ENCODE measurements at regions not wholly inside any gene's neighbourhood (a gene's known extent, or its start where the extent isn't known, plus 50 kb on each side); places are given as distances from the start of the nearest gene placed in this dataset.
"Not testable (repeated sequence)": the region's sequence is repeated elsewhere in the genome, so short reads cannot be mapped to it uniquely, and the experiment has no call there.

DNA sequence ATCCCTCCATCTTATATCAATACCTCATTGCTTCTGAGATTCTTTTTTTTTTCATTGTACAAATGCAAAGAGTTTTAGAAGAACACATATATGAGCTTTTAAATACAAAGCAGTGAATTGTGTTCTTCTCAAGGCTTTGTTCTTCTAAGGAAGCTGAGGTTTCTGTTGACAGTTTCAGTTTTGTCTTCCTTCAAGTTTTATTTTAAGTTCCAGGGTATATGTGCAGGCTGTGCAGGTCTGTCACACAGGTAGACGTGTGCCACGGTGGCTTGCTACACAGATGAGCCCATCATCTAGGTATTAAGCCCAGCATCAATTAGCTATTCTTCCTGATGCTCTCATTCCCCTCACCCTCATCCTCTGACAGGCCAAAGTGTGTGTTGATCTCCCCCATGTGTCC lies 201.2 kb upstream of the DIPK2B start:
- no peaks in the 10 kb centered on the region for H3K4me1 ChIP-seq (ENCODE audit: control insufficient read depth in 3 of 3, insufficient read depth in 2 of 3, low read depth in 1 of 3, low read length in 2 of 3)
- DNase-seq = no peak
- no peak overlapping the region for H3K27ac ChIP-seq (ENCODE audit: low read depth in 1 of 3, low read length in 2 of 3)
- H3K4me3 ChIP-seq (ENCODE audit: low read depth in 1 of 3, low read length in 3 of 3) = no peak overlapping the region
- peaks cover 0 to 4% of the 10 kb centered on the region in 2 donors for H3K9me3 ChIP-seq (ENCODE audit: control insufficient read depth in 2 of 2, insufficient read depth in 1 of 2, low read depth in 1 of 2, low read length in 1 of 2)
- no peak for FAIRE-seq
- no peaks in the 10 kb centered on the region for H3K27me3 ChIP-seq (ENCODE audit: control insufficient read depth in 3 of 3, insufficient read depth in 3 of 3, low read length in 3 of 3)
- 37 to 80% (median 60%) methylated on average over 2 of the region's 2 CpGs for WGBS, 3 donors
- H3K36me3 ChIP-seq (ENCODE audit: control insufficient read depth in 3 of 3, insufficient read depth in 2 of 3, low read depth in 1 of 3, low read length in 3 of 3) = no peaks in the 10 kb centered on the region

- WGBS, 3 donors = 62 to 87% (median 81%) methylated on average over 8 of the region's 8 CpGs
- DNase-seq = not testable (repeated sequence)
Observed at GRCh38 chrX:45400951-45401725, 200.5 kb upstream of the DIPK2B start.

DNA sequence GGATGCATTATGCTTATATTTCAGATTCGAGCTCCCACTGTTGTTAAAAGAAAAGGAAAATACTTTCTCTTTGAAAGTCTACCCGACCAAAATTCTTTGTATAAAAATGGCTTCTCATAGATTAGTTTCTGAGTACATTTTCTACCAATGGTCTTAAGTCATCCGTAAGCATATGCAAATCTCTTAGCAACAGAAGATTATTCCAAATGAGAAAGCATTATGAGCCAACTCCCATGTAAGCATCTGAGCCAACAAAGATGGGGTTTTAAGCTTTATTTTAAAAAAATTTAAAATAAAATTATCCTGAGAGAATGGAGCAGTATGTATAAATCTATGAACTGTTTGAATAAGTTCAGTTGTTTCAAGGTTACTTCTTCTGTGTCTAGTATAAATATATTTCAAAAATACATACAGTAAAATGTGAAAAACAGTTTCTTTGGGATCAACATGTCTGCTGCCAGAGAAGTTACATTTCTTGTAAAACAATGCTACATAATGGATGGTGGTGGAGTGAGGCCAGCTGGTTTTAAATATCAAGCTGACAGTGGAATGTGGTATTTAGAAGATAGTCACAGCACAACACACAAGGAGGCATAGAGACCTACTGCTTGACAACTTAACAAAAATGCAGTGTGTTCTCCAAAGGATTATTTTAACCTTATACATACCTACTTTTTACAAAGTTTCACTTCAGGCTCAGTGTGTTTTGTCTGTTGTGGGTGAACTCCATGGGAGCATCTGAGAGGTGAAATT lies 199.5 kb upstream of the DIPK2B start:
- peak overlapping the region in 1 of 3 donors; percentile 33 for H3K27ac ChIP-seq (ENCODE audit: low read depth in 1 of 3, low read length in 2 of 3)
- WGBS, 3 donors = 58 to 80% (median 60%) methylated on average over 3 of the region's 3 CpGs
- DNase-seq (no peak), FAIRE-seq (no peak)
- H3K36me3 ChIP-seq (ENCODE audit: control insufficient read depth in 3 of 3, insufficient read depth in 2 of 3, low read depth in 1 of 3, low read length in 3 of 3) = no peaks in the 10 kb centered on the region
- H3K27me3 ChIP-seq (ENCODE audit: control insufficient read depth in 3 of 3, insufficient read depth in 3 of 3, low read length in 3 of 3) = no peaks in the 10 kb centered on the region
- H3K4me3 ChIP-seq (ENCODE audit: low read depth in 1 of 3, low read length in 3 of 3) = no peak overlapping the region
- peaks cover 0 to 11% of the 10 kb centered on the region in 2 donors for H3K9me3 ChIP-seq (ENCODE audit: control insufficient read depth in 2 of 2, insufficient read depth in 1 of 2, low read depth in 1 of 2, low read length in 1 of 2)
- no peaks in the 10 kb centered on the region for H3K4me1 ChIP-seq (ENCODE audit: control insufficient read depth in 3 of 3, insufficient read depth in 2 of 3, low read depth in 1 of 3, low read length in 2 of 3)

More at GRCh38 chrX:45400951-45401725, 200.5 kb upstream of the DIPK2B start:
- H3K27me3 ChIP-seq (ENCODE audit: control insufficient read depth in 3 of 3, insufficient read depth in 3 of 3, low read length in 3 of 3); H3K4me3 ChIP-seq (ENCODE audit: low read depth in 1 of 3, low read length in 3 of 3); H3K36me3 ChIP-seq (ENCODE audit: control insufficient read depth in 3 of 3, insufficient read depth in 2 of 3, low read depth in 1 of 3, low read length in 3 of 3); H3K27ac ChIP-seq (ENCODE audit: low read depth in 1 of 3, low read length in 2 of 3); H3K4me1 ChIP-seq (ENCODE audit: control insufficient read depth in 3 of 3, insufficient read depth in 2 of 3, low read depth in 1 of 3, low read length in 2 of 3); FAIRE-seq: not testable (repeated sequence)
- H3K9me3 ChIP-seq (ENCODE audit: control insufficient read depth in 2 of 2, insufficient read depth in 1 of 2, low read depth in 1 of 2, low read length in 1 of 2) = peaks cover 0 to 11% of the 10 kb centered on the region in 2 donors

- FAIRE-seq (no peak), DNase-seq (no peak)
- Histone ChIP-seq H3K4me1 (ENCODE audit: control insufficient read depth in 3 of 3, insufficient read depth in 2 of 3, low read depth in 1 of 3, low read length in 2 of 3) (no peaks in the 10 kb centered on the region), H3K9me3 (ENCODE audit: control insufficient read depth in 2 of 2, insufficient read depth in 1 of 2, low read depth in 1 of 2, low read length in 1 of 2) (peaks cover 0 to 3% of the 10 kb centered on the region in 2 donors), H3K4me3 (ENCODE audit: low read depth in 1 of 3, low read length in 3 of 3) (no peak overlapping the region), H3K36me3 (ENCODE audit: control insufficient read depth in 3 of 3, insufficient read depth in 2 of 3, low read depth in 1 of 3, low read length in 3 of 3) (no peaks in the 10 kb centered on the region), H3K27ac (ENCODE audit: low read depth in 1 of 3, low read length in 2 of 3) (no peak overlapping the region), H3K27me3 (ENCODE audit: control insufficient read depth in 3 of 3, insufficient read depth in 3 of 3, low read length in 3 of 3) (no peaks in the 10 kb centered on the region)
- 83 to 92% (median 89%) methylated on average over 2 of the region's 2 CpGs for WGBS, 3 donors
Observed at GRCh38 chrX:45385757-45386156, 185.1 kb upstream of the DIPK2B start.

DNA sequence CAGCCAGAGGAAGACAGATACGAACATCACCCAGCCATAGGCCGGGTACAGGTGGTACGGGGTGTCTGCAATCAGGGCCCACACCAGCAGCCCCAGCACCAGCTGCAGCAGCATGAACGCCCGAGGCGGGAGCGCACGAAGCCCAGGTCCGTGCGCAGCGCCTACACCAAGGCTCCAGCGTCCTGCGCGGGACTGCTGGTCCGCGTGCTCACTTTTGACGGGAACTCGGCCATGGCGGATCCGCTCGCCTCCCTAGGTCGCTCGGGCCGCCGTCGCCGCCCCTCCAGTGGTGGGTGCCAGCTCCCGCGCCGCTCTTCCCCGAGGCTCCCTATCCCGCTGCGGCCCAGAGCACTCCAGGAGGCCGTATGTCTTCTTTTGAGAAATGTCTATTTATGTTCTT lies 181.2 kb upstream of the DIPK2B start:
- FAIRE-seq = no peak
- WGBS, 3 donors = 88 to 95% (median 94%) methylated on average over 20 to 34 of the region's 34 CpGs
- H3K36me3 ChIP-seq (ENCODE audit: control insufficient read depth in 3 of 3, insufficient read depth in 2 of 3, low read depth in 1 of 3, low read length in 3 of 3) = no peaks in the 10 kb centered on the region

DNA sequence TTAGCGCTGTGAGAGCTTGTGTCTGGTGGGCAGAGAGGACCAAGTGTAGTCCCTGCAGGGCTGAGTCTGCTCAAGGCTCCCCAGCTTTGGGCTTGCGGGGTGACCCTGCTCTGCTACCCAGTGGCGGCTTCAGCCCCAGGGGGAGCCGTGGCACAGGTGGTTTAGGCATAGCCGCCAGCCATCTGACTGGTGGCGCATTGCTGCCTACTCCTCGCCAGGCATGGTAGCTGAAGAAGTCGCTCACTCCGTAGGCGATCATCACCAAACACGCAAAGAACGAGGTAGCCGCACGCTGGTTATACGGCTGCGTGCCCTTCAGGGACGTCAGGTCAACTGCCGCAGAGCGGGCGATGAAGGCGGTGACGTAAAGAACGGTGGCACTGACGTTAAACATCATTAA lies 180.7 kb upstream of the DIPK2B start:
- Histone ChIP-seq H3K4me3 (ENCODE audit: low read depth in 1 of 3, low read length in 3 of 3) (no peak overlapping the region), H3K27me3 (ENCODE audit: control insufficient read depth in 3 of 3, insufficient read depth in 3 of 3, low read length in 3 of 3) (no peaks in the 10 kb centered on the region), H3K36me3 (ENCODE audit: control insufficient read depth in 3 of 3, insufficient read depth in 2 of 3, low read depth in 1 of 3, low read length in 3 of 3) (no peaks in the 10 kb centered on the region), H3K9me3 (ENCODE audit: control insufficient read depth in 2 of 2, insufficient read depth in 1 of 2, low read depth in 1 of 2, low read length in 1 of 2) (peaks cover 0 to 3% of the 10 kb centered on the region in 2 donors), H3K4me1 (ENCODE audit: control insufficient read depth in 3 of 3, insufficient read depth in 2 of 3, low read depth in 1 of 3, low read length in 2 of 3) (no peaks in the 10 kb centered on the region), H3K27ac (ENCODE audit: low read depth in 1 of 3, low read length in 2 of 3) (no peak overlapping the region)
- DNase-seq (no peak), FAIRE-seq (no peak)
- WGBS, 3 donors = 96 to 97% (median 96%) methylated on average over 19 to 24 of the region's 24 CpGs

More for the DNA sequence above, 181.2 kb upstream of the DIPK2B start:
- no peak for DNase-seq
- no peaks in the 10 kb centered on the region for H3K4me1 ChIP-seq (ENCODE audit: control insufficient read depth in 3 of 3, insufficient read depth in 2 of 3, low read depth in 1 of 3, low read length in 2 of 3)
- no peaks in the 10 kb centered on the region for H3K27me3 ChIP-seq (ENCODE audit: control insufficient read depth in 3 of 3, insufficient read depth in 3 of 3, low read length in 3 of 3)
- H3K4me3 ChIP-seq (ENCODE audit: low read depth in 1 of 3, low read length in 3 of 3) = no peak overlapping the region
- H3K9me3 ChIP-seq (ENCODE audit: control insufficient read depth in 2 of 2, insufficient read depth in 1 of 2, low read depth in 1 of 2, low read length in 1 of 2) = peaks cover 0 to 3% of the 10 kb centered on the region in 2 donors
- H3K27ac ChIP-seq (ENCODE audit: low read depth in 1 of 3, low read length in 2 of 3) = no peak overlapping the region

- Histone ChIP-seq H3K36me3 (ENCODE audit: control insufficient read depth in 3 of 3, insufficient read depth in 2 of 3, low read depth in 1 of 3, low read length in 3 of 3) (no peaks in the 10 kb centered on the region), H3K4me3 (ENCODE audit: low read depth in 1 of 3, low read length in 3 of 3) (no peak overlapping the region), H3K27ac (ENCODE audit: low read depth in 1 of 3, low read length in 2 of 3) (no peak overlapping the region), H3K9me3 (ENCODE audit: control insufficient read depth in 2 of 2, insufficient read depth in 1 of 2, low read depth in 1 of 2, low read length in 1 of 2) (peaks cover 0 to 3% of the 10 kb centered on the region in 2 donors), H3K27me3 (ENCODE audit: control insufficient read depth in 3 of 3, insufficient read depth in 3 of 3, low read length in 3 of 3) (no peaks in the 10 kb centered on the region), H3K4me1 (ENCODE audit: control insufficient read depth in 3 of 3, insufficient read depth in 2 of 3, low read depth in 1 of 3, low read length in 2 of 3) (no peaks in the 10 kb centered on the region)
- FAIRE-seq (no peak), DNase-seq (no peak)
Observed at GRCh38 chrX:45379236-45379635, 178.6 kb upstream of the DIPK2B start.

- H3K4me1 ChIP-seq (ENCODE audit: control insufficient read depth in 3 of 3, insufficient read depth in 2 of 3, low read depth in 1 of 3, low read length in 2 of 3) = no peaks in the 10 kb centered on the region
- H3K9me3 ChIP-seq (ENCODE audit: control insufficient read depth in 2 of 2, insufficient read depth in 1 of 2, low read depth in 1 of 2, low read length in 1 of 2) = peaks cover 0 to 11% of the 10 kb centered on the region in 2 donors
- no peak overlapping the region for H3K27ac ChIP-seq (ENCODE audit: low read depth in 1 of 3, low read length in 2 of 3)
- H3K36me3 ChIP-seq (ENCODE audit: control insufficient read depth in 3 of 3, insufficient read depth in 2 of 3, low read depth in 1 of 3, low read length in 3 of 3) = no peaks in the 10 kb centered on the region
- DNase-seq (no peak), FAIRE-seq (no peak)
- no peak overlapping the region for H3K4me3 ChIP-seq (ENCODE audit: low read depth in 1 of 3, low read length in 3 of 3)
- H3K27me3 ChIP-seq (ENCODE audit: control insufficient read depth in 3 of 3, insufficient read depth in 3 of 3, low read length in 3 of 3) = no peaks in the 10 kb centered on the region
Observed at GRCh38 chrX:45372151-45372550, 171.5 kb upstream of the DIPK2B start.
